HL-60/S4 (cell line): ENCODE measurements at regions not wholly inside any gene's neighbourhood (a gene's known extent, or its start where the extent isn't known, plus 50 kb on each side); places are given as distances from the start of the nearest gene placed in this dataset.

Source experiments
- in situ Hi-C: fragments of 300-500 bp; cut with MboI; formaldehyde crosslinking; loops from 2 replicates; pipeline ENCODE4 v1.14.3; 2022; ENCODE audit warnings: low sequenced_read_pairs

GRCh38 chr3:154015307-154015706 lies 105.9 kb upstream of the ARHGEF26 start:
- in situ Hi-C loops, result no loop called here

DNA sequence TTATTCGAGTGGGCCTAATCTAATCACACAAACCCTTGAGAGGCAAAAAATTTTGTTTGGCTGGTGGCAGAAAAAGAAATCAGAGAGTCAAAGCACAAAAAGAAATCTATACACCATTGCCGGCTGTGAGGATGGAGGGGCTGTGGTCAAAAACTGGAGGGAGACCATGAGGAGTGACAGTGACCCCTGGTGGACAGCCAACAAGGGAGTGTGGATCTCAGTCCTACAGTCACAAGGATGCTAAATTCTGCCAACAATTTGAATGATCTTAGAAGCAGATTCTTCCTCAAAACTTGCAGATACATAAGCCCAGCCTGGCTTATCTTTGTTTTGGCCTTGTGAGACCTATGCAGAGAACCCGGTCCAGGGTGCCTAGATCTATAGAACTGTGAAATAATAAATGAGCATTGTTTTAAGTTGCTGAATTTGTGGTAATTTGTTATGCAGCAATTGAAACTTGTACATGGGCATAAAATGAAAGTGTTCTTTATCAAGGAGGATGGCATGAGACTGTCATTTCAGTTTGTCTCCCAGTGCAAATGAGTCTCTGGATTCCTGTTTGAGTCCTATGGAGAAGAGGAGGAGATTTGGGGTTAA lies 103.0 kb upstream of the ARHGEF26 start:
- in situ Hi-C loops, result no loop called here

DNA sequence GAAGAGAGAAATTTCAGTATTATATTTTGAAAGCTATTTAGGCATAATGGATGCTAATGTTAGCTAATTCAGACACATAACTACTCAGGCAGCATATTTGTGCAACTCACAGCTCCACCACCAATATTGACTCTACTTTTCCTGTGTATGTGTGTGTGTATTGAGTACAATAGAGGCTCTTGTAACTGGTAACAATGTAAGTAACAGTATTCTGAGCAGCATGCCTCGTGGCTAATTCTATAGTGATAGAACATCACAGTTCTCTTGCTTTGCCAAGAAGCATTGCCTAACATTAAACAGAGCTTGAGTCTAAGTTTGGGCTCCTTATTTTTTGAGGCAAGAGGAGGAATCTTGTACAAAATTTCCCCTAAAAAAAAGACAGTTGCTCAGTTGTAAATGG lies 98.6 kb upstream of the ARHGEF26 start:
- in situ Hi-C loops, result no loop called here

DNA sequence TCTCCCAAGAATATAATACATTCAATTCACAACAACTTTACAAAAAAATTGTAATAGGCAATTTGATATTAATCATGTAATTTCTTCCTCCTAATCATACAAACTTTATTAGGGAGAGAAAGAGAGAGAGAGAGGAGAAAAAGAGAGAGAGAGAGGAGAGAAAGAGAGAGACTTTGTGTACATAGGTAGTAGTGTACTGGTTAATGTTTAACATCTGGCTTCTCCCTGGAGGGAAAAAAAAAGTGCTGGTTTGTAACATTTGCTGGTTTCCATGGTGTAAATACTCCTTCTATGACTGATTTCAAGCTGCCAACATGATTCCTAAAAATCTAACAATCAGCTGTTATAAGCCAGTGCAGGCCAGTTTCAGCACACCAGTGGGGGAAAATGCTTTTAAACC lies 98.0 kb upstream of the ARHGEF26 start:
- in situ Hi-C loops, result no loop called here

GRCh38 chr3:154025007-154025406 lies 96.2 kb upstream of the ARHGEF26 start:
- in situ Hi-C loops, result no loop called here

- in situ Hi-C loops, result no loop called here
Observed at GRCh38 chr3:154029926-154030325, 91.3 kb upstream of the ARHGEF26 start.

GRCh38 chr3:154034797-154035330 lies 86.3 kb upstream of the ARHGEF26 start:
- in situ Hi-C loops, result no loop called here

GRCh38 chr3:154040283-154040682 lies 80.9 kb upstream of the ARHGEF26 start:
- in situ Hi-C loops, result no loop called here

- in situ Hi-C loops, result no loop called here
Observed at GRCh38 chr3:154044671-154045070, 76.5 kb upstream of the ARHGEF26 start.

DNA sequence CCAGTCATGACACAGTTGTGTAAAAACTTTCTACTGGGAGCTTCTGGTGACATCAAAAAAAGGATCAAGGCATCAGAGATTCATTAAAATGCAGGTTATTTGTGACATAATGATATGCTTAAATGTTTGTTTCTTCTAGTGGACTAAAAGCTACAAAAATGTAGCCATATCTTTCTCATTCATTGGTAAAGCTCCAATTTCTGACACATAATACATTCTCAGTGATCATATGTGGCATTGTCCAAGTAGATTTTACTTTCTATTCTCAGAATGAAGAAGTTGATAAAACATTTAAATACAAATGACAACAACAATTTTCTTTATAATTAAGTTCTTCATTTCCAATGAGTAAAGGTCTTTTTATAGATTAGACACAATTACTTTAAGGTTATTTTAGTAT lies 71.0 kb upstream of the ARHGEF26 start:
- in situ Hi-C loops, result no loop called here

DNA sequence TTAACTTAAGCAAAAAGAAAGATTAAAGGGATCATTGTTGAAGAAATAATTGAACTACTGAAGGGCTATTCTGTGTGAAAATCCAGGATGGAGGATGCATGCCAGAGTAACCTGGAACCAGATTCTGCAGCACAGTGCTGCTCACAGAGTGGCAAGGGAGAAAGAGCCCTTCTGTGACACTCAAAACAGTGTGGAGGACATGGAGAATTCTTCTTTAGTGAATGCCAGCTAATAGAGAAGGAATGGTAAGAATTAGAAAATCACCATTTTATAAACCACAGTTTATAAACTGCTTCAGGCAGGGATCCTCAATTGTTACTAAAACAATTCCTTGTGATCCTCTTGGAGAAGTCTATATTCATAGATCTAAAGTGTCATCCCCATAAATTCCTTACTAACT lies 70.4 kb upstream of the ARHGEF26 start:
- in situ Hi-C loops, result no loop called here

DNA sequence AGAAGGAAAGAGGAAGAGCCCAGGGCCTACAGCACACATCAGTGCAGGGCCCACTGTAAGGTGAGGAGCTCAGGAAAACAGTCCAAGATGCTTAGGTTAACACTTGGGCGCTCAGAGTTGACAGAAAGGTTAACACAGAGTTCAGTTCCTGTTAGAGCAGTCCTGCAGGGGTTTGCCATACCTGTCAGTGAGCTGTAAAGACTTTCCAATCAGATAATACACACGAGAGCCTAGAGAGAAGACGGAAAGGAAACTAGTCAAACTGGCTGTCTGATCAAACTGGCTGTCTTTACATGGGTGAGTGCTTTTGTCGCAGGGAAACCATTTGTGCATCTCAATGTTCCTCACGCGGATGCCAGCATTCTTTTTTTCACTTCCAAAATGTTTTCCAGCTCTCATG lies 61.4 kb upstream of the ARHGEF26 start:
- in situ Hi-C loops, result no loop called here

DNA sequence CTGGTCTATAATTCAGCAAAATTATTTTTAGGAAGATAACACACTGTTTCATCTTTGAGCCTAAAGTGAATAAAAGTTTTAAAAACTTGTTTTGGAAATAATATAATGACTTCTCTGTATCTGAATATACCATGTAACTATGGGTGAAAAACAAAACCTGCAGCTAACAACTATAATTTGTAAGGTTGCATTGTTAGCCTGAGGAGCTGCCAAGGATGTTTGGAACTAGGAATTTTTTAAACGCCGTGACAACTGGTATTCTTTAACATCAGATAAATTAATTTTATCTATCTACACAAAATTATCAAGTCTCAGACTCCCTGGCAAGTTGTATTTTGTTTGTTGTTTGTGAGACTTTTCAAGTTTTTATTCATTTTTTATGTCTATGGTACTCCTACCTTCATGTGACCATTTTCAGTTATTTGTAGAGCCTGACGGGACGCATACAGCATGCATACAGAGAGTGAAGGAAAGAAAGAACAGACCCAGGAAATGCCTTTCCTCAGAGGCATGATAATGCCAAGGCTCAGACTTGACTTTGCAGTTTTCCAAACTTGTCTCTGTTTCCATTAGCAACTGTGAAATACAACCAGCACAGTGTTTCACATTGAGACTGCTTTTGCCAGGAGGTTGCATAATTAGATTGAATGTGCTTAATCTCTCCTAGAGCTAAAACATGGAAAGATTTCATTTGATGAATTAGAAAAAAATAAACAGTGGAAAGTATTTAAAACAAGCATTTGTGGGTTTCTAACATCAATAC lies 60.8 kb upstream of the ARHGEF26 start:
- in situ Hi-C loops, result no loop called here

DNA sequence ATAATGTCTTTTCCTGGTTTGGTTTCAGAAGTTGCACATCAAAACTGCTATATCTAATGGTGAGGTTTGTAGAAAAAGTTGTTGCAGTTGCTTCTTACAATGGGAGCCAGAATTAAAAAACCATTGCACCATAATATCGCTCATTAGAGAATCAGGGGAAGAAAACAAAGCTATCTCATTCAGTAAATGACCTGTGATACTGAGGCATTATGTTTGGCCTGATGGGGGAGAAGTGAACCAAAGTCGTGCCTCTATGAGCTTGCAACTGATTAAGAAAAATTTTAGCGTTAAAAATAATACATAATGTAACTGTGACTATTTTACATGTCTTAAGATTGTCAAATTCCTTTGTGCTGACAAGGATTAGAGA lies 60.2 kb upstream of the ARHGEF26 start:
- in situ Hi-C loops, result no loop called here

DNA sequence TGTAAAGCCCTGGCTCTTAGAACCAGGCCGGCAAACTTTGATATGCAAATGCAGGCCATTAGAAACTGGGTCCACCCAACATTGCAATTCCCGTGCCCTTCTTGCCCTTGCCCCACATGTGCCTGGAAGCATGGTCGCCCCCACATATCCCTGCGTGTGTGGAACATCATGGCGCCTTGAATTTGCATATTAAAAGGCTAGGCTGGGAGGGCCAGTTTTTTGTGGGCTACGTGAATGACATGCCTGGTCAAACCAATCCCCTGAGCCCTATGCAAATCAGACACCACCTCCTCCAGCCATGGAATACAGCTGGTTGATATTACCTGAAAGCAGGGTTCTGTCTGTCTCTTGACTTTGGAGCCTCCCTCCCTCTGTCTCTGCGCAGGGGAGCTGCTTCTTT lies 58.7 kb upstream of the ARHGEF26 start:
- in situ Hi-C loops, result no loop called here

DNA sequence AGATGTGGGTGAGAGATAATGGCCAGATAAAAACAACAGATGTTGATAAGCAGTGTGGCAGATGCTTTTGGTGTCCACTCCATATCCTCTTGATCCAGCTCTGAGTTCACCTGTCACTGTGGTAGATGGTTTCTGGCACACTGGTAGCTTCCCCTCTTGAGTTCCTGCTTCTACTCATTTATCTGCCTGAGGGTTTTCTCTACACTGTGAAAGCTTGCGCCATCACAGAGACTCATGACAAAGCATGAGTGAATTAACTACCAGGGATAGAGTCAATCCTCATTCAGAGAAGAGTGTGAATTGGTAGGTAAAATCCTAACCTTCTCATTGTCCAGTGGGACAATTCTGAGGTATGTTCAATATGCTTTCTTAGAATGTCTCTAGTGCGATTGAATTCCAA lies 50.0 kb upstream of the ARHGEF26 start:
- in situ Hi-C loops, result no loop called here
